ENCODE measurements at regions not wholly inside any gene's neighbourhood (a gene's known extent, or its start where the extent isn't known, plus 50 kb on each side); places are given as distances from the start of the nearest gene placed in this dataset.

GRCh38 chr2:13018490-13018889, 301.8 kb downstream of the TRIB2 start:
- ATAC-seq (no peak), FAIRE-seq (no peak), DNase-seq (ENCODE audit: low read depth, low spot score) (no peak)
- 68% methylated on average over 2 of the region's 2 CpGs for WGBS (ENCODE audit: insufficient coverage, insufficient replicate concordance, low lambda C conversion rate, missing lambda C conversion rate)
- no peak overlapping the region for H3K27ac ChIP-seq (ENCODE audit: control insufficient read depth, insufficient read depth)
- in situ Hi-C loops (cut with MboI) = no loop called here
- H3K9me3 ChIP-seq (replicated peaks; ENCODE audit: control insufficient read depth, insufficient read depth, low read length) = no peaks in the 10 kb centered on the region
- no peak overlapping the region for H3K9ac ChIP-seq (ENCODE audit: control insufficient read depth, insufficient read depth, low read length)
- RAD21 ChIA-PET (ENCODE audit: unreplicated experiment) = no interaction called here
- no peak overlapping the region for H3K4me3 ChIP-seq
- no peaks in the 10 kb centered on the region for H3K27me3 ChIP-seq (replicated peaks in 1 of 2; ENCODE audit: control insufficient read depth in 2 of 2, insufficient read depth in 2 of 2, low read length in 1 of 2)
- H4K20me1 ChIP-seq (ENCODE audit: control insufficient read depth, insufficient read depth) = no peaks in the 10 kb centered on the region
- intact Hi-C loops (cut with micrococcal nuclease; ENCODE audit: unreplicated experiment) = no loop called here
- H3K36me3 ChIP-seq (ENCODE audit: control insufficient read depth in 2 of 2, insufficient read depth in 2 of 2, low read length in 1 of 2) = no peaks in the 10 kb centered on the region
- POLR2A ChIA-PET = no interaction called here
- no peak overlapping the region for H3K4me2 ChIP-seq (ENCODE audit: control insufficient read depth, insufficient read depth)
- no peaks in the 10 kb centered on the region for H3K79me2 ChIP-seq (ENCODE audit: control insufficient read depth, insufficient read depth, low read length)
- no TSS peak for BruUV-seq (replicated peaks)
- no peak overlapping the region for H2AFZ ChIP-seq (ENCODE audit: control insufficient read depth, low read depth, low read length)
- CTCF ChIA-PET = interaction anchor here (1.1 kb wide), 1 partner anchor 11 kb away, joined by 4 read pairs; no protein-coding TSS in a partner anchor
- SMC1A ChIA-PET (ENCODE audit: uncharacterized antibody, unreplicated experiment) = no interaction called here
- no peaks in the 10 kb centered on the region for H3K4me1 ChIP-seq (ENCODE audit: control insufficient read depth, insufficient read depth, low read length)
- TF ChIP-seq NRF1 (conservative IDR thresholded peaks at IDR 0.05; ENCODE audit: low read depth, low read length) (no peak), HDAC2 (IDR thresholded peaks at IDR 0.05) (no peak), EGR1 (IDR thresholded peaks at IDR 0.05; ENCODE audit: borderline replicate concordance in 1 of 2, low read depth in 2 of 2, low read length in 2 of 2) (no peak), ESRRA (IDR thresholded peaks at IDR 0.05; ENCODE audit: low read length) (no peak), ZBTB40 (IDR thresholded peaks at IDR 0.05; ENCODE audit: borderline replicate concordance) (no peak), ZNF687 (IDR thresholded peaks at IDR 0.05) (no peak), ATF2 (IDR thresholded peaks at IDR 0.05; ENCODE audit: low read length) (no peak), FOXM1 (IDR thresholded peaks at IDR 0.05; ENCODE audit: low read depth, low read length) (no peak), ZNF592 (IDR thresholded peaks at IDR 0.05) (no peak), STAT1 (conservative IDR thresholded peaks at IDR 0.05) (no peak)
